GM11168 (cell line): ENCODE measurements at regions not wholly inside any gene's neighbourhood (a gene's known extent, or its start where the extent isn't known, plus 50 kb on each side); places are given as distances from the start of the nearest gene placed in this dataset.
"Not testable (repeated sequence)": the region's sequence is repeated elsewhere in the genome, so short reads cannot be mapped to it uniquely, and the experiment has no call there.

Source experiments
- in situ Hi-C: fragments of 300-500 bp; cut with MboI; formaldehyde crosslinking; loops from one replicate; pipeline ENCODE4 v1.12.0; 2022; ENCODE audit warnings: low sequenced_read_pairs; ENCODE audit not compliant: unreplicated experiment

- in situ Hi-C loops, result no loop called here
Observed at GRCh38 chr4:149870008-149870407, 54.4 kb upstream of the IQCM start.

- in situ Hi-C loops, result no loop called here
Observed at GRCh38 chr4:149881744-149882143, 66.1 kb upstream of the IQCM start.

GRCh38 chr4:149882251-149882650 is 66.6 kb upstream of the IQCM start:
- in situ Hi-C loops, result no loop called here

- in situ Hi-C loops, result no loop called here
Observed at GRCh38 chr4:149884046-149884445, 68.4 kb upstream of the IQCM start.

- in situ Hi-C loops, result no loop called here
Observed at GRCh38 chr4:149884529-149885181, 69.0 kb upstream of the IQCM start.

GRCh38 chr4:149885896-149886295 is 70.3 kb upstream of the IQCM start:
- in situ Hi-C loops, result no loop called here

GRCh38 chr4:149886786-149887490 is 71.3 kb upstream of the IQCM start:
- in situ Hi-C loops, result no loop called here

GRCh38 chr4:149889991-149890390 is 74.3 kb upstream of the IQCM start:
- in situ Hi-C loops, result loop anchor here (10.0 kb wide), 1 partner anchor 515 kb away; no protein-coding TSS in a partner anchor

GRCh38 chr4:149890531-149890930 is 74.9 kb upstream of the IQCM start:
- in situ Hi-C loops, result loop anchor here (10.0 kb wide), 1 partner anchor 516 kb away; no protein-coding TSS in a partner anchor

- in situ Hi-C loops, result loop anchor here (10.0 kb wide), 1 partner anchor 517 kb away; no protein-coding TSS in a partner anchor
Observed at GRCh38 chr4:149891426-149891825, 75.8 kb upstream of the IQCM start.

- in situ Hi-C loops, result loop anchor here (10.0 kb wide), 1 partner anchor 522 kb away; no protein-coding TSS in a partner anchor
Observed at GRCh38 chr4:149896432-149896831, 80.8 kb upstream of the IQCM start.

- in situ Hi-C loops, result loop anchor here (10.0 kb wide), 1 partner anchor 523 kb away; no protein-coding TSS in a partner anchor
Observed at GRCh38 chr4:149897783-149898182, 82.1 kb upstream of the IQCM start.

- in situ Hi-C loops, result no loop called here
Observed at GRCh38 chr4:149901128-149901527, 85.5 kb upstream of the IQCM start.

GRCh38 chr4:149902242-149902641 is 86.6 kb upstream of the IQCM start:
- in situ Hi-C loops, result no loop called here

- in situ Hi-C loops, result no loop called here
Observed at GRCh38 chr4:149910177-149910576, 94.5 kb upstream of the IQCM start.

- in situ Hi-C loops, result no loop called here
Observed at GRCh38 chr4:149910604-149911350, 95.1 kb upstream of the IQCM start.

- in situ Hi-C loops, result no loop called here
Observed at GRCh38 chr4:149911354-149911753, 95.7 kb upstream of the IQCM start.

GRCh38 chr4:149912000-149912399 is 96.4 kb upstream of the IQCM start:
- in situ Hi-C loops, result no loop called here

GRCh38 chr4:149914119-149915115 is 98.8 kb upstream of the IQCM start:
- in situ Hi-C loops, result no loop called here

GRCh38 chr4:149915735-149916134 is 100.1 kb upstream of the IQCM start:
- in situ Hi-C loops, result not testable (repeated sequence)
